Caco-2 (cell line): ENCODE measurements at regions not wholly inside any gene's neighbourhood (a gene's known extent, or its start where the extent isn't known, plus 50 kb on each side); places are given as distances from the start of the nearest gene placed in this dataset.

Experiments used
- BruUV-seq: library from RNA; stranded (reverse); fragments of 400-500 nt; replicated peaks from 2 replicates; lab custom pipeline; 2021; lab: Mats Ljungman, UMichigan
- CTCF ChIA-PET: fragments of 300-600 bp; sonication (Branson Sonifier 250); formaldehyde crosslinking; loops from one replicate; lab custom pipeline; 2022; ENCODE audit warnings: antibody characterized with exemption; lab: Charles Lee
- POLR2A ChIA-PET: fragments of 300-600 bp; sonication (Branson Sonifier 250); formaldehyde crosslinking; loops from one replicate; lab custom pipeline; 2022; ENCODE audit warnings: antibody characterized with exemption; lab: Charles Lee
- DNase-seq, 2 experiments: peaks; one replicate each; pipeline versions ENCODE4 v3.0.0 to v3.0.0-alpha.2; 2020 to 2022
- H3K27me3 ChIP-seq: replicated peaks from 2 replicates; pipeline ENCODE4 v1.6.0; 2011; ENCODE audit warnings: low read length; ENCODE audit not compliant: control insufficient read depth, insufficient read depth
- H3K36me3 ChIP-seq: 2 replicates; pipeline ENCODE4 v1.5.1; 2011; ENCODE audit warnings: low read length; ENCODE audit not compliant: control insufficient read depth, insufficient read depth
- H3K4me1 ChIP-seq: fragments of 250-450 bp; sonication (Bioruptor Pico); 2 replicates; pipeline ENCODE4 v1.5.1; 2020; ENCODE audit warnings: mild to moderate bottlenecking
- H3K4me3 ChIP-seq: 2 replicates; pipeline ENCODE4 v1.5.1; 2011; ENCODE audit warnings: low read depth, mild to moderate bottlenecking, control low read depth, low read length
- H3K9me3 ChIP-seq: fragments of 250-450 bp; sonication (Bioruptor Pico); 2 replicates; pipeline ENCODE4 v1.5.1; 2020; ENCODE audit warnings: mild to moderate bottlenecking, moderate library complexity
- H3K27ac Mint-ChIP-seq: one replicate; pipeline ENCODE4 v1.8.0; 2022; ENCODE audit warnings: mixed read lengths; ENCODE audit not compliant: unreplicated experiment
- H3K27me3 Mint-ChIP-seq: one replicate; pipeline ENCODE4 v1.8.0; 2022; ENCODE audit warnings: mixed read lengths; ENCODE audit not compliant: insufficient read depth, unreplicated experiment
- H3K36me3 Mint-ChIP-seq: one replicate; pipeline ENCODE4 v1.8.0; 2022; ENCODE audit warnings: mild to moderate bottlenecking, mixed read lengths; ENCODE audit not compliant: insufficient read depth, unreplicated experiment
- H3K4me1 Mint-ChIP-seq: one replicate; pipeline ENCODE4 v1.8.0; 2022; ENCODE audit warnings: low read depth, mixed read lengths; ENCODE audit not compliant: unreplicated experiment
- H3K4me3 Mint-ChIP-seq: one replicate; pipeline ENCODE4 v1.8.0; 2022; ENCODE audit warnings: mild to moderate bottlenecking, moderate library complexity, mixed read lengths; ENCODE audit not compliant: unreplicated experiment
- H3K9me3 Mint-ChIP-seq: one replicate; pipeline ENCODE4 v1.8.0; 2022; ENCODE audit warnings: mixed read lengths; ENCODE audit not compliant: unreplicated experiment
- intact Hi-C: fragments of 100-400 bp; cut with micrococcal nuclease; formaldehyde crosslinking; loops from one replicate; pipeline ENCODE4 v1.10.0; 2022; ENCODE audit not compliant: unreplicated experiment
- TF ChIP-seq, protein P1 (sequence below), 2 experiments: fragments of 200-600 bp in 1 of 2; IDR thresholded peaks; 1 replicate in 1 of 2; 2 replicates in 1 of 2; pipeline versions ENCODE4 v1.5.1 to v1.8.0; 2011 to 2022; ENCODE audit warnings: antibody characterized with exemption in 1 of 2, control low read depth in 1 of 2, inconsistent platforms in 1 of 2, low read depth in 1 of 2, low read length in 1 of 2, mild to moderate bottlenecking in 1 of 2, moderate library complexity in 1 of 2; ENCODE audit not compliant: insufficient read depth in 1 of 2, severe bottlenecking in 1 of 2, unreplicated experiment in 1 of 2

DNA sequence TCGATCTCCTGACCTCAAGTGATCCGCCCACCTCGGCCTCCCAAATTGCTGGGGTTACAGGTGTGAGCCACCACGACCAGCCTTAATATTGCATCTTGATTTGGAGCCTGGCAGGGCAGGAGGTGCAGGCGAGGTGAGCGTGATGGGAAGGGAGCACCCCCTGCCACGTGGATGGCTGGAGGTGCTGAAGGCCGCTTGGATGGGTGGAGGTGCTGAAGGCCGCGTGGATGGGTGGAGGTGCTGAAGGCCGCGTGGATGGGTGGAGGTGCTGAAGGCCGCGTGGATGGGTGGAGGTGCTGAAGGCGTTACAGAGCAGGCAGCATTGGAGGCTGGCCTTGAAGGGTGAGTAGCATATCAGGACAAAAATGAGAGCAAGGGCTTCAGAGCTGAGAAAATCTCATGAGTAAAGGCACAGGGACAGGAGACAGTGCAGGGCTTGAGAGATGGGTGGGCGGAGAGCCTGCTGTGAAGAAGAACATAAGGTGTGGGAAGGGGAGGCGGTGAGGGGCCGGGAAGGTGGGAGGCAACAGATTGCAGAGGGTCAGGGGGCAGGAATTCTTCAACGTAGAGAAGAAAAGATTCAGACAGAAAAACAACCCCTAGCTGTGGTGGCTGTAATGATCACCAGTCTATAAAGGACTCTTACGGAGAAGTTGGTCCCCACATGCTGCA lies 101.7 kb upstream of the SEC14L1 start:
- Mint-ChIP-seq H3K9me3 (no peaks in the 10 kb centered on the region), H3K36me3 (no peaks in the 10 kb centered on the region), H3K4me3 (no peak overlapping the region), H3K27me3 (peaks cover 2% of the 10 kb centered on the region), H3K4me1 (peaks cover 14% of the 10 kb centered on the region), H3K27ac (no peak overlapping the region)
- DNase-seq, result no peak
- TF ChIP-seq, protein P1, sequence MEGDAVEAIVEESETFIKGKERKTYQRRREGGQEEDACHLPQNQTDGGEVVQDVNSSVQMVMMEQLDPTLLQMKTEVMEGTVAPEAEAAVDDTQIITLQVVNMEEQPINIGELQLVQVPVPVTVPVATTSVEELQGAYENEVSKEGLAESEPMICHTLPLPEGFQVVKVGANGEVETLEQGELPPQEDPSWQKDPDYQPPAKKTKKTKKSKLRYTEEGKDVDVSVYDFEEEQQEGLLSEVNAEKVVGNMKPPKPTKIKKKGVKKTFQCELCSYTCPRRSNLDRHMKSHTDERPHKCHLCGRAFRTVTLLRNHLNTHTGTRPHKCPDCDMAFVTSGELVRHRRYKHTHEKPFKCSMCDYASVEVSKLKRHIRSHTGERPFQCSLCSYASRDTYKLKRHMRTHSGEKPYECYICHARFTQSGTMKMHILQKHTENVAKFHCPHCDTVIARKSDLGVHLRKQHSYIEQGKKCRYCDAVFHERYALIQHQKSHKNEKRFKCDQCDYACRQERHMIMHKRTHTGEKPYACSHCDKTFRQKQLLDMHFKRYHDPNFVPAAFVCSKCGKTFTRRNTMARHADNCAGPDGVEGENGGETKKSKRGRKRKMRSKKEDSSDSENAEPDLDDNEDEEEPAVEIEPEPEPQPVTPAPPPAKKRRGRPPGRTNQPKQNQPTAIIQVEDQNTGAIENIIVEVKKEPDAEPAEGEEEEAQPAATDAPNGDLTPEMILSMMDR (IDR thresholded peaks at IDR 0.05; ENCODE audit: insufficient read depth in 1 of 2, low read depth in 1 of 2, low read length in 1 of 2, severe bottlenecking in 1 of 2, unreplicated experiment in 1 of 2), result no peak
- intact Hi-C loops, result no loop called here
- BruUV-seq, result no TSS peak
- POLR2A ChIA-PET, result no interaction called here
- H3K9me3 ChIP-seq, result no peaks in the 10 kb centered on the region
- H3K4me1 ChIP-seq, result no peaks in the 10 kb centered on the region
- H3K4me3 ChIP-seq, result no peak overlapping the region
- no peaks in the 10 kb centered on the region for H3K36me3 ChIP-seq
- H3K27me3 ChIP-seq, result no peaks in the 10 kb centered on the region
- CTCF ChIA-PET, result interaction anchor here (0.7 to 3.2 kb wide), 2 partner anchors 18 to 233 kb away, joined by 3 to 56 read pairs; no protein-coding TSS in a partner anchor

GRCh38 chr17:77042476-77043231 lies 98.1 kb upstream of the SEC14L1 start:
- H3K27me3 ChIP-seq, result no peaks in the 10 kb centered on the region
- CTCF ChIA-PET, result interaction anchor here (1.1 kb wide), 1 partner anchor 13 kb away, joined by 3 read pairs; no protein-coding TSS in a partner anchor
- no peaks in the 10 kb centered on the region for H3K27me3 Mint-ChIP-seq
- no peak for DNase-seq
- TF ChIP-seq, protein P1 (IDR thresholded peaks at IDR 0.05; ENCODE audit: insufficient read depth in 1 of 2, low read depth in 1 of 2, low read length in 1 of 2, severe bottlenecking in 1 of 2, unreplicated experiment in 1 of 2), result no peak
- POLR2A ChIA-PET, result interaction anchor here (0.5 kb wide), 1 partner anchor 33 kb away, joined by 3 read pairs; no protein-coding TSS in a partner anchor
- H3K4me1 Mint-ChIP-seq, result no peaks in the 10 kb centered on the region
- no peak overlapping the region for H3K27ac Mint-ChIP-seq
- H3K4me3 Mint-ChIP-seq, result no peak overlapping the region
- no peak overlapping the region for H3K4me3 ChIP-seq
- H3K9me3 ChIP-seq, result no peaks in the 10 kb centered on the region
- H3K36me3 Mint-ChIP-seq, result no peaks in the 10 kb centered on the region
- H3K36me3 ChIP-seq, result no peaks in the 10 kb centered on the region
- H3K4me1 ChIP-seq, result no peaks in the 10 kb centered on the region
- BruUV-seq, result no TSS peak
- H3K9me3 Mint-ChIP-seq, result no peaks in the 10 kb centered on the region
- intact Hi-C loops, result no loop called here

DNA sequence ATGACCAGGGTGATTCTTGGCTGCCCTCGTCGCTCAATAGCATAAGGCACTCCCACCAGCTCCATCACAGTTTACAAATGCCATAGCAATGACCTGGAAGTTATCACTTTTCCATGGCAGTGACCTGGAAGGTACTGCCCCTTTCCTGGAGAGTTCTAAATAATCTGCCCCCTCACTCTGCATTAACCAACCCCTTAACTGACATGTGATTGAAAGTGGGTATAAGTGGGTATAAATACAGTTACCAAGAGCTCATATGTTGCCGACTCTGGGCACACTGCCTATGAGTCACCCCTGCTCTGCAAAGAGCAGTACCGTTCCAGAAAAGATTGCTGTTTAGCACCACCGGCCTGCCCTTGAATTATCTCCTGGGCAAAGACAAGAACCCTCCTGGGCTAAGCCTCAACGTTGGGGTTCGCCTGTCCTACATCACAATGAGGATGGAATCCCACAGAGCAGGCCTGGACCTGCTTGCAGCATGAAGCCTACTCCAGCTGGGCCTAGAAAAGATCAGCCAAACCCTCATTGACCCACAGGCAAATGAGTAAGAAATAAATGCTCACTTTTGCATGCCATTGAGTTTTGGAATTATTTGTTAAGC lies 95.2 kb upstream of the SEC14L1 start:
- no peak overlapping the region for H3K27ac Mint-ChIP-seq
- no peaks in the 10 kb centered on the region for H3K9me3 Mint-ChIP-seq
- H3K27me3 ChIP-seq, result no peaks in the 10 kb centered on the region
- no peaks in the 10 kb centered on the region for H3K27me3 Mint-ChIP-seq
- DNase-seq, result no peak
- TF ChIP-seq, protein P1 (IDR thresholded peaks at IDR 0.05; ENCODE audit: insufficient read depth in 1 of 2, low read depth in 1 of 2, low read length in 1 of 2, severe bottlenecking in 1 of 2, unreplicated experiment in 1 of 2), result no peak
- H3K4me1 ChIP-seq, result no peaks in the 10 kb centered on the region
- no peaks in the 10 kb centered on the region for H3K4me1 Mint-ChIP-seq
- H3K4me3 Mint-ChIP-seq, result no peak overlapping the region
- ChIA-PET CTCF (no interaction called here), POLR2A (no interaction called here)
- BruUV-seq, result no TSS peak
- no peaks in the 10 kb centered on the region for H3K36me3 ChIP-seq
- no peaks in the 10 kb centered on the region for H3K9me3 ChIP-seq
- intact Hi-C loops, result no loop called here
- H3K36me3 Mint-ChIP-seq, result no peaks in the 10 kb centered on the region
- H3K4me3 ChIP-seq, result no peak overlapping the region
